Tibial nerve (tissue), 4 donors: ENCODE measurements at regions not wholly inside any gene's neighbourhood (a gene's known extent, or its start where the extent isn't known, plus 50 kb on each side); places are given as distances from the start of the nearest gene placed in this dataset.

Experiments
- DNase-seq, 2 donors: peaks; one replicate each; pipeline ENCODE4 v3.0.0-alpha.2; 2019; ENCODE audit warnings: low spot score in 2 of 2
- H3K27ac ChIP-seq, 4 donors: fragments of 200-600 bp; sonication (generic) in 3 of 4; one replicate each; pipeline ENCODE4 v1.5.1; 2017 to 2019; ENCODE audit warnings: mild to moderate bottlenecking in 1 of 4
- H3K27me3 ChIP-seq, 2 donors: fragments of 200-600 bp; sonication (generic) in 1 of 2; one replicate each; pipeline versions ENCODE4 v1.5.1 to v1.6.0; 2017 to 2019
- H3K36me3 ChIP-seq, 3 donors: fragments of 200-600 bp; sonication (generic); one replicate each; pipeline ENCODE4 v1.5.1; 2018 to 2019
- H3K4me1 ChIP-seq, 4 donors: fragments of 200-600 bp; sonication (generic) in 3 of 4; one replicate each; pipeline ENCODE4 v1.5.1; 2017 to 2019
- H3K4me3 ChIP-seq, 4 donors: fragments of 200-600 bp; sonication (generic) in 3 of 4; one replicate each; pipeline ENCODE4 v1.5.1; 2017 to 2019; ENCODE audit warnings: mild to moderate bottlenecking in 1 of 4, moderate library complexity in 1 of 4
- H3K9me3 ChIP-seq, 4 donors: fragments of 200-600 bp; sonication (generic) in 3 of 4; one replicate each; pipeline ENCODE4 v1.5.1; 2017 to 2019
- CTCF ChIP-seq, 5 experiments: fragments of 200-600 bp in 3 of 5; fragments of 450-650 bp in 2 of 5; sonication (generic) in 3 of 5; IDR thresholded peaks; one replicate each; pipeline ENCODE4 v1.5.1; 2016 to 2019; ENCODE audit warnings: antibody characterized with exemption in 5 of 5, mild to moderate bottlenecking in 3 of 5, moderate library complexity in 2 of 5
- EP300 ChIP-seq, 2 donors: sonication (generic); formaldehyde crosslinking; IDR thresholded peaks; one replicate each; pipeline ENCODE4 v1.6.1; 2017; ENCODE audit warnings: antibody characterized with exemption in 2 of 2, mild to moderate bottlenecking in 1 of 2
- POLR2A ChIP-seq, 2 donors: fragments of 450-650 bp; IDR thresholded peaks; one replicate each; pipeline ENCODE4 v1.6.1; 2017; ENCODE audit warnings: antibody characterized with exemption in 2 of 2, mild to moderate bottlenecking in 2 of 2, moderate library complexity in 2 of 2
- WGBS, 2 donors: methylation state at CpG; one replicate each; pipeline ENCODE4 v1.1.5; 2018; 5-methylcytosine and 5-hydroxymethylcytosine counted together

- no peak for DNase-seq
- Histone ChIP-seq H3K4me1 (peaks cover 0 to 14% (median 0%) of the 10 kb centered on the region in 4 donors), H3K4me3 (no peak overlapping the region), H3K9me3 (peaks cover 0 to 10% (median 0%) of the 10 kb centered on the region in 4 donors), H3K36me3 (no peaks in the 10 kb centered on the region), H3K27me3 (no peaks in the 10 kb centered on the region), H3K27ac (no peak overlapping the region)
- whole genome bisulfite sequencing, 2 donors = 77 to 79% methylated on average over 4 of the region's 4 CpGs
- TF ChIP-seq EP300 (IDR thresholded peaks at IDR 0.05) (no peak), POLR2A (IDR thresholded peaks at IDR 0.05) (no peak)
Measured at GRCh38 chr2:48043131-48043700, 136.9 kb upstream of the FBXO11 start.

- H3K9me3 ChIP-seq = peaks cover 0 to 6% (median 0%) of the 10 kb centered on the region in 4 donors
- WGBS, 2 donors = 78 to 83% methylated on average over 3 of the region's 3 CpGs
- no peak for TF ChIP-seq EP300 (IDR thresholded peaks at IDR 0.05)
- no peak for TF ChIP-seq POLR2A (IDR thresholded peaks at IDR 0.05)
- no peak for TF ChIP-seq CTCF (IDR thresholded peaks at IDR 0.05)
Measured at GRCh38 chr2:48043746-48044145, 137.4 kb upstream of the FBXO11 start.

GRCh38 chr2:48045613-48046012 lies 139.3 kb upstream of the FBXO11 start:
- H3K27me3 ChIP-seq = no peaks in the 10 kb centered on the region
- WGBS, 2 donors = 82 to 88% methylated on average over 1 of the region's 1 CpG
- DNase-seq = no peak
- no peaks in the 10 kb centered on the region for H3K36me3 ChIP-seq
- no peaks in the 10 kb centered on the region for H3K9me3 ChIP-seq
- TF ChIP-seq CTCF (IDR thresholded peaks at IDR 0.05) (no peak), POLR2A (IDR thresholded peaks at IDR 0.05) (no peak), EP300 (IDR thresholded peaks at IDR 0.05) (no peak)
- H3K4me3 ChIP-seq = no peak overlapping the region
- no peak overlapping the region for H3K27ac ChIP-seq
- H3K4me1 ChIP-seq = peaks cover 0 to 16% (median 0%) of the 10 kb centered on the region in 4 donors

More at GRCh38 chr2:48043746-48044145, 137.4 kb upstream of the FBXO11 start:
- H3K4me1 ChIP-seq = peaks cover 0 to 16% (median 0%) of the 10 kb centered on the region in 4 donors
- no peak overlapping the region for H3K27ac ChIP-seq
- H3K36me3 ChIP-seq = no peaks in the 10 kb centered on the region
- DNase-seq = no peak
- H3K27me3 ChIP-seq = no peaks in the 10 kb centered on the region
- H3K4me3 ChIP-seq = no peak overlapping the region

- H3K36me3 ChIP-seq = no peaks in the 10 kb centered on the region
- TF ChIP-seq CTCF (IDR thresholded peaks at IDR 0.05) = no peak
- no peak for TF ChIP-seq POLR2A (IDR thresholded peaks at IDR 0.05)
- TF ChIP-seq EP300 (IDR thresholded peaks at IDR 0.05) = no peak
- no peak overlapping the region for H3K4me3 ChIP-seq
- DNase-seq = no peak
- H3K4me1 ChIP-seq = peaks cover 0 to 16% (median 0%) of the 10 kb centered on the region in 4 donors
- H3K27me3 ChIP-seq = no peaks in the 10 kb centered on the region
- no peak overlapping the region for H3K27ac ChIP-seq
- H3K9me3 ChIP-seq = no peaks in the 10 kb centered on the region
- 84 to 86% methylated on average over 3 of the region's 3 CpGs for WGBS, 2 donors
Measured at GRCh38 chr2:48048476-48049171, 142.3 kb upstream of the FBXO11 start.

GRCh38 chr2:48049371-48049770 lies 143.1 kb upstream of the FBXO11 start:
- 81 to 95% methylated on average over 2 of the region's 2 CpGs for WGBS, 2 donors
- H3K4me3 ChIP-seq = no peak overlapping the region
- H3K27ac ChIP-seq = no peak overlapping the region
- H3K36me3 ChIP-seq = no peaks in the 10 kb centered on the region
- TF ChIP-seq CTCF (IDR thresholded peaks at IDR 0.05) = no peak
- no peak for TF ChIP-seq EP300 (IDR thresholded peaks at IDR 0.05)
- no peak for TF ChIP-seq POLR2A (IDR thresholded peaks at IDR 0.05)
- no peaks in the 10 kb centered on the region for H3K9me3 ChIP-seq
- no peak for DNase-seq
- no peaks in the 10 kb centered on the region for H3K27me3 ChIP-seq
- H3K4me1 ChIP-seq = peaks cover 0 to 16% (median 0%) of the 10 kb centered on the region in 4 donors
